ENCODE measurements at regions not wholly inside any gene's neighbourhood (a gene's known extent, or its start where the extent isn't known, plus 50 kb on each side); places are given as distances from the start of the nearest gene placed in this dataset.

DNA sequence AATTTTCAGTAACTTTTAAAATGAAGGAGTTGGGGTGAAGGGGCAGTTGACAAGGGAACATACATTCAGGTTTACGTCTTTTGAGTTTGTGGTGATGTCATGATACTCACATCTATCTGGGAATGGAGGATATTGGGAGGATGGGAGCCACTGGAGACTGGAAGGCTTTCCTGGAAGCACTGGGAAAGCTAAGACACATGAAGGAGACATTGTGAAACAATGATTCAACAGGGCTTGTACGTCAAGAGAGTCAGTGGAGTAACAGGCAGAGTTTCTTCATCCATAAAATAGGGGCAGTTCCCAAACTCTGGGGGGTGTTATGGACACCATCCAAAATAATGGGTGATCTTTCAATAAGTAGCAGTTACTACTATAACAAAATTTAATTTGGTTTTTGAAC lies 572.8 kb downstream of the CCDC171 start:
- Histone ChIP-seq H3K9me3 (ENCODE audit: control insufficient read depth in 1 of 2, insufficient read depth in 1 of 2, low read depth in 1 of 2, low read length in 2 of 2) (no peaks in the 10 kb centered on the region), H3K79me2 (ENCODE audit: insufficient read depth, low read length) (no peaks in the 10 kb centered on the region), H3K4me1 (ENCODE audit: control insufficient read depth in 1 of 2, insufficient read depth in 2 of 2, low read length in 2 of 2) (no peaks in the 10 kb centered on the region), H3K36me3 (ENCODE audit: control insufficient read depth in 1 of 2, insufficient read depth in 2 of 2, low read length in 2 of 2) (no peaks in the 10 kb centered on the region), H3K9ac (ENCODE audit: low read length) (no peak overlapping the region), H3K27me3 (ENCODE audit: insufficient read depth, low read length) (no peaks in the 10 kb centered on the region), H4K20me1 (ENCODE audit: insufficient read depth) (no peaks in the 10 kb centered on the region), H3K9me2 (ENCODE audit: insufficient read depth) (no peaks in the 10 kb centered on the region), H3K27ac (ENCODE audit: low read depth, low read length) (no peak overlapping the region), H3K4me3 (replicated peaks in 1 of 2; ENCODE audit: low read depth in 1 of 2, low read length in 2 of 2) (no peak overlapping the region), H2AFZ (ENCODE audit: low read depth, low read length, poor library complexity, severe bottlenecking) (no peak overlapping the region), H3K4me2 (ENCODE audit: low read length) (no peak overlapping the region)
- ChIA-PET POLR2A (no interaction called here), CTCF (no interaction called here), RAD21 (ENCODE audit: low non-redundant PET in 1 of 2, low total read pairs in 2 of 2, uncharacterized antibody in 2 of 2, unreplicated experiment in 2 of 2) (no interaction called here)
- BruUV-seq (replicated peaks), result no TSS peak
- DNase-seq (ENCODE audit: low read depth, low spot score) (no peak), ATAC-seq (no peak)
- intact Hi-C loops (cut with micrococcal nuclease), result no loop called here
- no peak for TF ChIP-seq EGR1 (IDR thresholded peaks at IDR 0.05; ENCODE audit: low read depth)
- TF ChIP-seq, protein P1, sequence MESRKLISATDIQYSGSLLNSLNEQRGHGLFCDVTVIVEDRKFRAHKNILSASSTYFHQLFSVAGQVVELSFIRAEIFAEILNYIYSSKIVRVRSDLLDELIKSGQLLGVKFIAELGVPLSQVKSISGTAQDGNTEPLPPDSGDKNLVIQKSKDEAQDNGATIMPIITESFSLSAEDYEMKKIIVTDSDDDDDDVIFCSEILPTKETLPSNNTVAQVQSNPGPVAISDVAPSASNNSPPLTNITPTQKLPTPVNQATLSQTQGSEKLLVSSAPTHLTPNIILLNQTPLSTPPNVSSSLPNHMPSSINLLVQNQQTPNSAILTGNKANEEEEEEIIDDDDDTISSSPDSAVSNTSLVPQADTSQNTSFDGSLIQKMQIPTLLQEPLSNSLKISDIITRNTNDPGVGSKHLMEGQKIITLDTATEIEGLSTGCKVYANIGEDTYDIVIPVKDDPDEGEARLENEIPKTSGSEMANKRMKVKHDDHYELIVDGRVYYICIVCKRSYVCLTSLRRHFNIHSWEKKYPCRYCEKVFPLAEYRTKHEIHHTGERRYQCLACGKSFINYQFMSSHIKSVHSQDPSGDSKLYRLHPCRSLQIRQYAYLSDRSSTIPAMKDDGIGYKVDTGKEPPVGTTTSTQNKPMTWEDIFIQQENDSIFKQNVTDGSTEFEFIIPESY (IDR thresholded peaks at IDR 0.05; ENCODE audit: extremely low read depth, insufficient replicate concordance, low read length), result no peak
- no peak for TF ChIP-seq EZH2phosphoT487 (IDR thresholded peaks at IDR 0.05; ENCODE audit: borderline replicate concordance)
- no peak for TF ChIP-seq POLR2AphosphoS5 (IDR thresholded peaks at IDR 0.05; ENCODE audit: low read depth, low read length)

DNA sequence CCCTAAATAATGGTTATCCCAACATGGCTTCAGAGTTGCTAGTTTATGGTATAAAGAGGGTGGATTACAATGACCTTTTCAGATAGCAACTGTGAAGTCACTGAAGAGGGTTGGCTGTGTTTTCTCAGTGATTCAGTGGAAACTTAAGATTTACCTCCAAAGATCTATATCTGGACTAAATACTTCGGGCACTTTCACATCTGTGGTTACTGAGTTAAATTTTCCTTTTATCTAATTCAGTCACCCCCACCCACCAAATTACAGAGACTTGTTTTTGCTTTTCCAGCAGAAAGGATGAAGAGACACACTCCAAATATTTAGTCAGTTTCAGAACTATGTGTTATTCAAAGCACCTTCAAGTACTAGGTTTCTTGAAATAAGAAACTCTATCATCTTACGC lies 573.2 kb downstream of the CCDC171 start:
- POLR2A ChIA-PET, result no interaction called here

More for the DNA sequence above, 573.2 kb downstream of the CCDC171 start:
- Histone ChIP-seq H3K27me3 (ENCODE audit: insufficient read depth, low read length) (no peaks in the 10 kb centered on the region), H3K79me2 (ENCODE audit: insufficient read depth, low read length) (no peaks in the 10 kb centered on the region), H3K9me2 (ENCODE audit: insufficient read depth) (no peaks in the 10 kb centered on the region), H2AFZ (ENCODE audit: low read depth, low read length, poor library complexity, severe bottlenecking) (no peak overlapping the region), H3K4me1 (ENCODE audit: control insufficient read depth in 1 of 2, insufficient read depth in 2 of 2, low read length in 2 of 2) (no peaks in the 10 kb centered on the region), H4K20me1 (ENCODE audit: insufficient read depth) (no peaks in the 10 kb centered on the region), H3K9me3 (ENCODE audit: control insufficient read depth in 1 of 2, insufficient read depth in 1 of 2, low read depth in 1 of 2, low read length in 2 of 2) (no peaks in the 10 kb centered on the region), H3K36me3 (ENCODE audit: control insufficient read depth in 1 of 2, insufficient read depth in 2 of 2, low read length in 2 of 2) (no peaks in the 10 kb centered on the region), H3K9ac (ENCODE audit: low read length) (no peak overlapping the region), H3K4me2 (ENCODE audit: low read length) (no peak overlapping the region), H3K4me3 (replicated peaks in 1 of 2; ENCODE audit: low read depth in 1 of 2, low read length in 2 of 2) (no peak overlapping the region), H3K27ac (ENCODE audit: low read depth, low read length) (no peak overlapping the region)
- ChIA-PET RAD21 (ENCODE audit: low non-redundant PET in 1 of 2, low total read pairs in 2 of 2, uncharacterized antibody in 2 of 2, unreplicated experiment in 2 of 2) (no interaction called here), CTCF (no interaction called here)
- ATAC-seq, result no peak
- DNase-seq (ENCODE audit: low read depth, low spot score), result no peak
- TF ChIP-seq POLR2AphosphoS5 (IDR thresholded peaks at IDR 0.05; ENCODE audit: low read depth, low read length) (no peak), CBX3 (IDR thresholded peaks at IDR 0.05; ENCODE audit: low read depth) (no peak)
- TF ChIP-seq, protein P2, sequence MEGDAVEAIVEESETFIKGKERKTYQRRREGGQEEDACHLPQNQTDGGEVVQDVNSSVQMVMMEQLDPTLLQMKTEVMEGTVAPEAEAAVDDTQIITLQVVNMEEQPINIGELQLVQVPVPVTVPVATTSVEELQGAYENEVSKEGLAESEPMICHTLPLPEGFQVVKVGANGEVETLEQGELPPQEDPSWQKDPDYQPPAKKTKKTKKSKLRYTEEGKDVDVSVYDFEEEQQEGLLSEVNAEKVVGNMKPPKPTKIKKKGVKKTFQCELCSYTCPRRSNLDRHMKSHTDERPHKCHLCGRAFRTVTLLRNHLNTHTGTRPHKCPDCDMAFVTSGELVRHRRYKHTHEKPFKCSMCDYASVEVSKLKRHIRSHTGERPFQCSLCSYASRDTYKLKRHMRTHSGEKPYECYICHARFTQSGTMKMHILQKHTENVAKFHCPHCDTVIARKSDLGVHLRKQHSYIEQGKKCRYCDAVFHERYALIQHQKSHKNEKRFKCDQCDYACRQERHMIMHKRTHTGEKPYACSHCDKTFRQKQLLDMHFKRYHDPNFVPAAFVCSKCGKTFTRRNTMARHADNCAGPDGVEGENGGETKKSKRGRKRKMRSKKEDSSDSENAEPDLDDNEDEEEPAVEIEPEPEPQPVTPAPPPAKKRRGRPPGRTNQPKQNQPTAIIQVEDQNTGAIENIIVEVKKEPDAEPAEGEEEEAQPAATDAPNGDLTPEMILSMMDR (IDR thresholded peaks at IDR 0.05 in 2 of 3, conservative IDR thresholded peaks at IDR 0.05 in 1 of 3; ENCODE audit: borderline replicate concordance in 1 of 3, insufficient read depth in 1 of 3, low read depth in 2 of 3, low read length in 2 of 3), result no peak
- TF ChIP-seq, protein P3, sequence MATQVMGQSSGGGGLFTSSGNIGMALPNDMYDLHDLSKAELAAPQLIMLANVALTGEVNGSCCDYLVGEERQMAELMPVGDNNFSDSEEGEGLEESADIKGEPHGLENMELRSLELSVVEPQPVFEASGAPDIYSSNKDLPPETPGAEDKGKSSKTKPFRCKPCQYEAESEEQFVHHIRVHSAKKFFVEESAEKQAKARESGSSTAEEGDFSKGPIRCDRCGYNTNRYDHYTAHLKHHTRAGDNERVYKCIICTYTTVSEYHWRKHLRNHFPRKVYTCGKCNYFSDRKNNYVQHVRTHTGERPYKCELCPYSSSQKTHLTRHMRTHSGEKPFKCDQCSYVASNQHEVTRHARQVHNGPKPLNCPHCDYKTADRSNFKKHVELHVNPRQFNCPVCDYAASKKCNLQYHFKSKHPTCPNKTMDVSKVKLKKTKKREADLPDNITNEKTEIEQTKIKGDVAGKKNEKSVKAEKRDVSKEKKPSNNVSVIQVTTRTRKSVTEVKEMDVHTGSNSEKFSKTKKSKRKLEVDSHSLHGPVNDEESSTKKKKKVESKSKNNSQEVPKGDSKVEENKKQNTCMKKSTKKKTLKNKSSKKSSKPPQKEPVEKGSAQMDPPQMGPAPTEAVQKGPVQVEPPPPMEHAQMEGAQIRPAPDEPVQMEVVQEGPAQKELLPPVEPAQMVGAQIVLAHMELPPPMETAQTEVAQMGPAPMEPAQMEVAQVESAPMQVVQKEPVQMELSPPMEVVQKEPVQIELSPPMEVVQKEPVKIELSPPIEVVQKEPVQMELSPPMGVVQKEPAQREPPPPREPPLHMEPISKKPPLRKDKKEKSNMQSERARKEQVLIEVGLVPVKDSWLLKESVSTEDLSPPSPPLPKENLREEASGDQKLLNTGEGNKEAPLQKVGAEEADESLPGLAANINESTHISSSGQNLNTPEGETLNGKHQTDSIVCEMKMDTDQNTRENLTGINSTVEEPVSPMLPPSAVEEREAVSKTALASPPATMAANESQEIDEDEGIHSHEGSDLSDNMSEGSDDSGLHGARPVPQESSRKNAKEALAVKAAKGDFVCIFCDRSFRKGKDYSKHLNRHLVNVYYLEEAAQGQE (IDR thresholded peaks at IDR 0.05; ENCODE audit: low read depth), result no peak
- no TSS peak for BruUV-seq (replicated peaks)
- intact Hi-C loops (cut with micrococcal nuclease), result no loop called here
